ENCODE measurements at regions not wholly inside any gene's neighbourhood (a gene's known extent, or its start where the extent isn't known, plus 50 kb on each side); places are given as distances from the start of the nearest gene placed in this dataset.

- TF ChIP-seq CTCF (IDR thresholded peaks at IDR 0.05) (no peak), POLR2AphosphoS5 (IDR thresholded peaks at IDR 0.05; ENCODE audit: insufficient read depth in 1 of 2, low read depth in 1 of 2) (no peak), POLR2A (IDR thresholded peaks at IDR 0.05) (no peak)
These were observed 109.4 kb downstream of the FEM1C start for GRCh38 chr5:115435065-115435777.

All from vagina (tissue), 2 donors.